Inflammatory macrophage (primary cell): ENCODE measurements at regions not wholly inside any gene's neighbourhood (a gene's known extent, or its start where the extent isn't known, plus 50 kb on each side); places are given as distances from the start of the nearest gene placed in this dataset.

Experiments used
- DNase-seq, 2 donors: peaks; one replicate each; pipeline ENCODE4 v3.0.0-alpha.2; 2020 to 2022

- DNase-seq, result no peak
These were observed 55.9 kb upstream of the MIS18BP1 start for GRCh38 chr14:45308745-45309397.
